Spleen (tissue), 11 donors: ENCODE measurements at regions not wholly inside any gene's neighbourhood (a gene's known extent, or its start where the extent isn't known, plus 50 kb on each side); places are given as distances from the start of the nearest gene placed in this dataset.

Experiments used
- DNase-seq: peaks from one replicate; pipeline ENCODE4 v3.0.0-alpha.2; 2020
- H3K27ac ChIP-seq, 8 donors: fragments of 200-600 bp; sonication (generic) in 7 of 8; 1 replicate in 4 of 8; 2 replicates in 4 of 8; pipeline versions ENCODE4 v1.5.0 to v1.8.0; 2016 to 2021; ENCODE audit warnings: inconsistent platforms in 4 of 8, mild to moderate bottlenecking in 4 of 8, moderate library complexity in 1 of 8
- H3K27me3 ChIP-seq, 7 donors: fragments of 200-600 bp; sonication (generic) in 6 of 7; replicated peaks in 1 of 7; 1 replicate in 4 of 7; 2 replicates in 3 of 7; pipeline versions ENCODE4 v1.5.0 to v1.8.0; 2016 to 2021; ENCODE audit warnings: inconsistent platforms in 3 of 7, mild to moderate bottlenecking in 1 of 7
- H3K36me3 ChIP-seq, 6 donors: fragments of 200-600 bp; sonication (generic) in 5 of 6; 1 replicate in 4 of 6; 2 replicates in 2 of 6; pipeline versions ENCODE4 v1.5.0 to v1.8.0; 2016 to 2021; ENCODE audit warnings: inconsistent platforms in 2 of 6
- H3K4me1 ChIP-seq, 6 donors: fragments of 200-600 bp; sonication (generic) in 5 of 6; 1 replicate in 3 of 6; 2 replicates in 3 of 6; pipeline versions ENCODE4 v1.5.0 to v1.8.0; 2016 to 2021; ENCODE audit warnings: inconsistent platforms in 3 of 6
- H3K4me3 ChIP-seq, 8 donors: fragments of 200-600 bp; sonication (generic) in 7 of 8; 1 replicate in 4 of 8; 2 replicates in 4 of 8; pipeline versions ENCODE4 v1.5.0 to v1.8.0; 2016 to 2021; ENCODE audit warnings: inconsistent platforms in 4 of 8, mild to moderate bottlenecking in 4 of 8, moderate library complexity in 2 of 8
- H3K9me3 ChIP-seq, 8 donors: fragments of 200-600 bp; sonication (generic) in 7 of 8; 1 replicate in 4 of 8; 2 replicates in 4 of 8; pipeline versions ENCODE4 v1.5.0 to v1.8.0; 2016 to 2021; ENCODE audit warnings: inconsistent platforms in 4 of 8
- POLR2A ChIP-seq, 3 donors: fragments of 450-650 bp; IDR thresholded peaks; one replicate each; pipeline ENCODE4 v1.5.1; 2017; ENCODE audit warnings: antibody characterized with exemption in 3 of 3, mild to moderate bottlenecking in 1 of 3
- POLR2AphosphoS5 ChIP-seq, 3 donors: sonication (generic); formaldehyde crosslinking; IDR thresholded peaks; one replicate each; pipeline ENCODE4 v1.5.1; 2017; ENCODE audit warnings: antibody characterized with exemption in 3 of 3
- WGBS, 5 donors: extraction: QIAGEN DNeasy Blood & Tissue Kit in 3 of 5; methylation state at CpG; one replicate each; pipeline versions ENCODE4 v1.1.5 to v1.1.7; 2013 to 2018; 5-methylcytosine and 5-hydroxymethylcytosine counted together
- intact Hi-C: fragments of 100-400 bp; cut with DNase I; formaldehyde crosslinking; loops from one replicate; pipeline ENCODE4 v1.15.0; 2023; ENCODE audit warnings: low total_unique reads
- TF ChIP-seq, protein P1 (sequence below), 11 experiments: fragments of 200-600 bp in 7 of 11; fragments of 450-650 bp in 4 of 11; sonication (generic) in 4 of 11; IDR thresholded peaks in 8 of 11; conservative IDR thresholded peaks in 3 of 11; 1 replicate in 7 of 11; 2 replicates in 4 of 11; pipeline versions ENCODE4 v1.4.0 to v1.8.0; 2016 to 2021; ENCODE audit warnings: antibody characterized with exemption in 11 of 11, inconsistent platforms in 4 of 11, mild to moderate bottlenecking in 1 of 11
- donor health status: healthy with polysubstance abuse.
- donor health status: DM: no; HTN: no; CAD: no; lungs with moderate emphysema.
- donor health status: DM: no; HTN: no; CAD: no.
- donor health status: Bipolar disorder and iron deficiency.
- donor health status: healthy.
- donor health status: DM: no; HTN: no; CAD: no.
- donor health status: DM: yes; HTN: yes; CAD: no.

DNA sequence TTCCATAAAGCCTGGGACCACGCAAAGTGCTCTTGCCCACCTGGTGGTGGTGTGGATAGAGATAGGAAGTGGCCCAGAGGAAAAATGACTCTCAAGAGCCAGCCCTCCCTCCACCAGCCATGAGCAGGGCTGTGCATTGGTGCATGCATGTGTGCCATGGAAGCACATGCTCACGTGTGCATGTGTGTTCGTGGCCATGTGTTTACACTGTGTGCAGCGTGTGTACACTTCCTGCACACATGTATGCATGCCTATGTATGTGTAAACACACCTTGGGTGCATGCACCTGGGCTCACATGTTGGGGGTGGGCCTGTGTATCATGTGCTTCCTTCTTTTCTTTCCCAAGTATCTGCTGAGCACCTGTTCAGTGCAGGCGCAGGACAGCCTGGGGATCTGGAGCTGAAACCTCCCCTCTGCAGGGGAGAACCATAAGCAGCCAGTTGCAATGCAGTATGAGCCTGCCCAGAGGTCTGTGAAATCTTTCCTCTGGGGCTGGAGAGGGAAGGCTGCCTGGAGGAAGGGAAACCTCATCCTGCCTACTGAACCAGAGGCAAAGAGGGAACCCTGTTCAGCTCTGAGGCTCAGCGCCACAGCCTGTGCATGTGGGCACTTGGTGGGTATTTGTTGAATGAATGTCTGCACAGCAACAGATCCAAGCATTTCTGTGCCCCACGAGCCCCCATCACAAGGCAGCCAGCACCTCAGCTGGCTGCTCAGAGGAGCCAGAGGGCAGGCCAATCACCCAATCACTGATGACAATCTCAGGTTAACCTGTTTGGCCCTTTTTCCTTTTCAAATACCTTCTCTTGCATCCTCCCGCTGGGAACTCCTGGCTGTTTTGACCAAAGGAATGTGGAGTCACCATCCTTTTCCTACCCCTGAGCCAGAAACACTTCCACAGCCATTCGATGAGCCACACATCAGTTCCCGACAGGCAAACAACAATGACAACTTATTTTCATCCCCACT, 327.0 kb downstream of the NPHP4 start:
- Histone ChIP-seq H3K36me3 (no peaks in the 10 kb centered on the region), H3K4me3 (no peak overlapping the region), H3K4me1 (no peaks in the 10 kb centered on the region), H3K27me3 (peaks cover 0 to 46% (median 0%) of the 10 kb centered on the region in 7 donors), H3K27ac (no peak overlapping the region), H3K9me3 (peaks cover 0 to 3% (median 0%) of the 10 kb centered on the region in 8 donors)
- no peak for DNase-seq
- TF ChIP-seq POLR2AphosphoS5 (IDR thresholded peaks at IDR 0.05) (no peak), POLR2A (IDR thresholded peaks at IDR 0.05) (no peak)
- TF ChIP-seq, protein P1, sequence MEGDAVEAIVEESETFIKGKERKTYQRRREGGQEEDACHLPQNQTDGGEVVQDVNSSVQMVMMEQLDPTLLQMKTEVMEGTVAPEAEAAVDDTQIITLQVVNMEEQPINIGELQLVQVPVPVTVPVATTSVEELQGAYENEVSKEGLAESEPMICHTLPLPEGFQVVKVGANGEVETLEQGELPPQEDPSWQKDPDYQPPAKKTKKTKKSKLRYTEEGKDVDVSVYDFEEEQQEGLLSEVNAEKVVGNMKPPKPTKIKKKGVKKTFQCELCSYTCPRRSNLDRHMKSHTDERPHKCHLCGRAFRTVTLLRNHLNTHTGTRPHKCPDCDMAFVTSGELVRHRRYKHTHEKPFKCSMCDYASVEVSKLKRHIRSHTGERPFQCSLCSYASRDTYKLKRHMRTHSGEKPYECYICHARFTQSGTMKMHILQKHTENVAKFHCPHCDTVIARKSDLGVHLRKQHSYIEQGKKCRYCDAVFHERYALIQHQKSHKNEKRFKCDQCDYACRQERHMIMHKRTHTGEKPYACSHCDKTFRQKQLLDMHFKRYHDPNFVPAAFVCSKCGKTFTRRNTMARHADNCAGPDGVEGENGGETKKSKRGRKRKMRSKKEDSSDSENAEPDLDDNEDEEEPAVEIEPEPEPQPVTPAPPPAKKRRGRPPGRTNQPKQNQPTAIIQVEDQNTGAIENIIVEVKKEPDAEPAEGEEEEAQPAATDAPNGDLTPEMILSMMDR (IDR thresholded peaks at IDR 0.05 in 8 of 11, conservative IDR thresholded peaks at IDR 0.05 in 3 of 11), result no peak
- intact Hi-C loops, result no loop called here
- 75 to 81% (median 79%) methylated on average over 9 to 10 of the region's 10 CpGs for WGBS, 5 donors

DNA sequence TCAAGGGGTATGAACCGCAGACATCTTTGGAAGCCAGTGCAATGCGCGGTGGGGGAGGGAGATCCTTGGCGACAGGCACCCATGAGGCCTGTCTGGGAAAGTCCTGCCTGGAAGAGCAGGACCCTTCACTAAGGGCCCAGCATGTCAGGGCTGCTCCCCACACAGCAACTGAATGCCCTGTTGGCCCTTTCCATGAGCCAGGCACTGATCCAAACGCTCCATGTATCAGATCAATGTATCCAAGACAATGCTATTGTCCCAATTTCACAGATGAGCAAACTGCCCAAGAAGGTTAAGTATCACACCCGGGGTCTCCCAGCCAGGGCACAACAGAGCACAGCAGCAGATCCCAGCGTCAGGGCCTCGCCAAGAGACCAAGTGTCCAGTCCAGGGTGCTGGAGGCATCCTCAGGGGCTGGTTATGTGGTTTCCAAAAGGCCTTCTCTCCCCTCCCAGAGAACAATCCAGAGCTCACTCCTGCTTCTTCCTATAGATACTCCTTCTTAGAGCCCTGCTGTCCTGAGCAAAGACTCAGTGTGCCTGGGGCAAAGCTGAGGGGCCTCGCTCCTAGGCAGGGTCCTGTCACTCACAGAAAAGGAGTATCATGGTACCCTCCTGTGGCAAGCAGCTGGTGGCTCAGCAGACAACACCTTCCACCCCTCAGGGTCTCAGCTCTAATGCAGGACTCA, 328.0 kb downstream of the NPHP4 start:
- intact Hi-C loops, result no loop called here
- H3K4me3 ChIP-seq, result no peak overlapping the region
- H3K27ac ChIP-seq, result no peak overlapping the region
- peaks cover 0 to 3% (median 0%) of the 10 kb centered on the region in 8 donors for H3K9me3 ChIP-seq
- DNase-seq, result no peak
- H3K4me1 ChIP-seq, result no peaks in the 10 kb centered on the region
- TF ChIP-seq, protein P1 (IDR thresholded peaks at IDR 0.05 in 8 of 11, conservative IDR thresholded peaks at IDR 0.05 in 3 of 11), result no peak
- TF ChIP-seq POLR2AphosphoS5 (IDR thresholded peaks at IDR 0.05) (no peak), POLR2A (IDR thresholded peaks at IDR 0.05) (no peak)
- peaks cover 0 to 46% (median 0%) of the 10 kb centered on the region in 7 donors for H3K27me3 ChIP-seq
- no peaks in the 10 kb centered on the region for H3K36me3 ChIP-seq
- WGBS, 5 donors, result 67 to 88% (median 85%) methylated on average over 8 to 9 of the region's 9 CpGs

DNA sequence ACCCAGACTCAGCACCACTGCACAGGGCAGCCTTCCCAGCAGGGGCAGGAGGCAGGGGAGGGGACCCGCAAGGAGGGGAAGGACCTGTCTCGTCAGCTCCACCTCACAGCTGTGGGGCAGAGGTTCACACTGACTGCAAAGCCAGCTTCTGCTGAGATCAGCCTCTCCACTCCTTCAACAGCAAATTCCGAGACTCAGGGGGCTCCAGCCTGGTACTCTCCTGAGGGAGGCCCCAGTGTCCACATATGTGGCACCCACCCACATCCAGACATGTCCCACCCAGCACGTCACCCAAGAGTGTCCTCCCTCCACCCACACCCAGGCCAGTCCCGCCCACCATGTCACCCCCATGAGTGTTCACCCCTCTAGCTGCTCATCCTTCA, 329.5 kb downstream of the NPHP4 start:
- intact Hi-C loops, result no loop called here
- WGBS, 5 donors, result 71 to 93% (median 76%) methylated on average over 3 to 5 of the region's 5 CpGs
- no peak overlapping the region for H3K27ac ChIP-seq
- H3K4me1 ChIP-seq, result no peaks in the 10 kb centered on the region
- no peak for DNase-seq
- no peak overlapping the region for H3K4me3 ChIP-seq
- H3K9me3 ChIP-seq, result peaks cover 0 to 3% (median 0%) of the 10 kb centered on the region in 8 donors
- H3K27me3 ChIP-seq, result peaks cover 0 to 46% (median 0%) of the 10 kb centered on the region in 7 donors
- TF ChIP-seq, protein P1 (IDR thresholded peaks at IDR 0.05 in 8 of 11, conservative IDR thresholded peaks at IDR 0.05 in 3 of 11), result no peak
- TF ChIP-seq POLR2AphosphoS5 (IDR thresholded peaks at IDR 0.05) (no peak), POLR2A (IDR thresholded peaks at IDR 0.05) (no peak)
- no peaks in the 10 kb centered on the region for H3K36me3 ChIP-seq
